GM21737 (cell line): ENCODE measurements at regions not wholly inside any gene's neighbourhood (a gene's known extent, or its start where the extent isn't known, plus 50 kb on each side); places are given as distances from the start of the nearest gene placed in this dataset.
"Not testable (repeated sequence)": the region's sequence is repeated elsewhere in the genome, so short reads cannot be mapped to it uniquely, and the experiment has no call there.

Source experiments
- ATAC-seq: cut with Tn5 transposase; IDR thresholded peaks from one replicate; pipeline ENCODE4 v1.9.1; 2021; ENCODE audit warnings: mild to moderate bottlenecking, moderate library complexity; ENCODE audit not compliant: unreplicated experiment

- no peak for ATAC-seq
Observed at GRCh38 chr4:38462367-38463055, 201.5 kb upstream of the KLF3 start.

GRCh38 chr4:38463268-38463958, 200.6 kb upstream of the KLF3 start:
- ATAC-seq: no peak

- ATAC-seq: no peak
Observed at GRCh38 chr4:38464328-38464727, 199.7 kb upstream of the KLF3 start.

- no peak for ATAC-seq
Observed at GRCh38 chr4:38466401-38466800, 197.6 kb upstream of the KLF3 start.

- no peak for ATAC-seq
Observed at GRCh38 chr4:38467296-38467695, 196.7 kb upstream of the KLF3 start.

GRCh38 chr4:38468339-38468866, 195.6 kb upstream of the KLF3 start:
- ATAC-seq: no peak

- no peak for ATAC-seq
Observed at GRCh38 chr4:38469410-38469809, 194.6 kb upstream of the KLF3 start.

- no peak for ATAC-seq
Observed at GRCh38 chr4:38470735-38471262, 193.2 kb upstream of the KLF3 start.

- ATAC-seq: no peak
Observed at GRCh38 chr4:38482696-38483095, 181.3 kb upstream of the KLF3 start.

GRCh38 chr4:38483628-38484027, 180.4 kb upstream of the KLF3 start:
- ATAC-seq: not testable (repeated sequence)

GRCh38 chr4:38489011-38489861, 174.8 kb upstream of the KLF3 start:
- ATAC-seq: no peak

GRCh38 chr4:38489924-38490639, 173.9 kb upstream of the KLF3 start:
- no peak for ATAC-seq

GRCh38 chr4:38490753-38491446, 173.1 kb upstream of the KLF3 start:
- no peak for ATAC-seq

- no peak for ATAC-seq
Observed at GRCh38 chr4:38491854-38492478, 172.0 kb upstream of the KLF3 start.

- ATAC-seq: no peak
Observed at GRCh38 chr4:38493066-38493465, 170.9 kb upstream of the KLF3 start.

- no peak for ATAC-seq
Observed at GRCh38 chr4:38495446-38495845, 168.6 kb upstream of the KLF3 start.

GRCh38 chr4:38497121-38497520, 166.9 kb upstream of the KLF3 start:
- no peak for ATAC-seq

- ATAC-seq: no peak
Observed at GRCh38 chr4:38499101-38499500, 164.9 kb upstream of the KLF3 start.

GRCh38 chr4:38500433-38500832, 163.6 kb upstream of the KLF3 start:
- no peak for ATAC-seq

GRCh38 chr4:38501698-38502097, 162.3 kb upstream of the KLF3 start:
- ATAC-seq: no peak
